ENCODE measurements at regions not wholly inside any gene's neighbourhood (a gene's known extent, or its start where the extent isn't known, plus 50 kb on each side); places are given as distances from the start of the nearest gene placed in this dataset.
"Not testable (repeated sequence)": the region's sequence is repeated elsewhere in the genome, so short reads cannot be mapped to it uniquely, and the experiment has no call there.

DNA sequence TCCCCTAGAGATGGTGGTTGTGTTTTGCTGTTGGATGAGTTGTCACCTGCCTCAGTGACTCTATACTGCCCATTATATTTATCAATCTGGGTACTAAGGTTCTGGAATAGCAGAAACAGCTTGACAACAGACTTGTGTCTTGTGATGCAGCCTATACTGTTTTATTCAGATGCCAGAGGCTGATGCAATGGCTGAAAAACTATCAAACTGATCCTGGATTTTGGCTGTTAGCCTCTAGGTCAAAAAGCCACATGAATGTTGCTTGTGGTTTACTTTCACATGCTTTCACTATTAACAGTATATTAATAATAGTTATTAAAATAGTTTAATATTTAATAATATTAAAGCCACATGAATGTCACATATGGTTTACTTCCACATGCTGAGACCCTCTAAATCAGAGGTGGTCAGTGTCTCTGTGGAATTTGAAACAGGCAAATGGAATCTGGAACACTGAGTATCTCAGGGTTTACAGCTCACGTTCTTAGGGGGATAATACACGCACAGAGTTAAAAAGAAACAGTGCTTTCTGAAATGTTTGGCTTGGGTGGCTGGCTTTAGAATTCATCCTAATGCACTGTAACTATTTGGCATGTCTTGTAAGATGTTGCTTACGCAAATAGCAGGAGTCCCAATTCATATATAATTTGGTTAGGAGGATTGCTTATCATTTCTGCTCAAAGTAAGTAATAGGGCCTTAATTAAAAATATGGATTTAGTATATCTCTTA lies 82.5 kb upstream of the LCORL start:
- TF ChIP-seq ZFP3 (CRISPR knock-in tag; IDR thresholded peaks at IDR 0.05) (no peak), TCF4 (CRISPR knock-in tag; IDR thresholded peaks at IDR 0.05; ENCODE audit: borderline replicate concordance) (no peak), ZFP30 (CRISPR knock-in tag; IDR thresholded peaks at IDR 0.05) (no peak), ARNTL (CRISPR knock-in tag; IDR thresholded peaks at IDR 0.05; ENCODE audit: borderline replicate concordance, low read depth) (no peak)
- ATAC-seq, result no peak

DNA sequence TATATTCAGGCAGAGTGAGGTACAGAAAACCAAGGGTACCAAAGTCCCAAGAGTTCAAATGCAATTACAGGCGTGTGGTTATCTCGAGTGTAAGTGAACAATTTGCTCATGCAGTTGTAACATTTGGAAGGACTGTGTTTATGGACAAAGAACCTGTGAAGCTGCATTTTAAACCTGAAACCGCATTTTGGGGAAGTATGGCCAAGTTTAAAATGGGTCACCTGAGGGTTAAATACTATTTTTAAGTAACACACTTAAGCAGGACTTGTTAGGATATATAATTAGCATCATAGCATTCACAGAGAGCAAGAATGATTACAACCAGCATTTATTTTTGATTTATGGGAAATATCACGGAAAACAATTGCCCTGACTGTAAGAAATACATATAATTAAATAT lies 79.1 kb upstream of the LCORL start:
- no peak for TF ChIP-seq PPARA (CRISPR knock-in tag; IDR thresholded peaks at IDR 0.05; ENCODE audit: borderline replicate concordance)
- TF ChIP-seq ZFP3 (CRISPR knock-in tag; IDR thresholded peaks at IDR 0.05), result no peak
- TF ChIP-seq, protein P1, sequence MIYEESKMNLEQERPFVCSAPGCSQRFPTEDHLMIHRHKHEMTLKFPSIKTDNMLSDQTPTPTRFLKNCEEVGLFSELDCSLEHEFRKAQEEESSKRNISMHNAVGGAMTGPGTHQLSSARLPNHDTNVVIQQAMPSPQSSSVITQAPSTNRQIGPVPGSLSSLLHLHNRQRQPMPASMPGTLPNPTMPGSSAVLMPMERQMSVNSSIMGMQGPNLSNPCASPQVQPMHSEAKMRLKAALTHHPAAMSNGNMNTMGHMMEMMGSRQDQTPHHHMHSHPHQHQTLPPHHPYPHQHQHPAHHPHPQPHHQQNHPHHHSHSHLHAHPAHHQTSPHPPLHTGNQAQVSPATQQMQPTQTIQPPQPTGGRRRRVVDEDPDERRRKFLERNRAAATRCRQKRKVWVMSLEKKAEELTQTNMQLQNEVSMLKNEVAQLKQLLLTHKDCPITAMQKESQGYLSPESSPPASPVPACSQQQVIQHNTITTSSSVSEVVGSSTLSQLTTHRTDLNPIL (CRISPR knock-in tag; IDR thresholded peaks at IDR 0.05; ENCODE audit: low read depth), result no peak
- TF ChIP-seq ZNF8 (CRISPR knock-in tag; IDR thresholded peaks at IDR 0.05), result no peak
- TF ChIP-seq ZFP30 (CRISPR knock-in tag; IDR thresholded peaks at IDR 0.05), result no peak
- TF ChIP-seq, protein P2, sequence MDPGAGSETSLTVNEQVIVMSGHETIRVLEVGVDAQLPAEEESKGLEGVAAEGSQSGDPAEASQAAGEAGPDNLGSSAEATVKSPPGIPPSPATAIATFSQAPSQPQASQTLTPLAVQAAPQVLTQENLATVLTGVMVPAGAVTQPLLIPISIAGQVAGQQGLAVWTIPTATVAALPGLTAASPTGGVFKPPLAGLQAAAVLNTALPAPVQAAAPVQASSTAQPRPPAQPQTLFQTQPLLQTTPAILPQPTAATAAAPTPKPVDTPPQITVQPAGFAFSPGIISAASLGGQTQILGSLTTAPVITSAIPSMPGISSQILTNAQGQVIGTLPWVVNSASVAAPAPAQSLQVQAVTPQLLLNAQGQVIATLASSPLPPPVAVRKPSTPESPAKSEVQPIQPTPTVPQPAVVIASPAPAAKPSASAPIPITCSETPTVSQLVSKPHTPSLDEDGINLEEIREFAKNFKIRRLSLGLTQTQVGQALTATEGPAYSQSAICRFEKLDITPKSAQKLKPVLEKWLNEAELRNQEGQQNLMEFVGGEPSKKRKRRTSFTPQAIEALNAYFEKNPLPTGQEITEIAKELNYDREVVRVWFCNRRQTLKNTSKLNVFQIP (CRISPR knock-in tag; IDR thresholded peaks at IDR 0.05; ENCODE audit: borderline replicate concordance, low read depth), result no peak
- no peak for TF ChIP-seq ZC3H10 (CRISPR knock-in tag; IDR thresholded peaks at IDR 0.05)
- no peak for TF ChIP-seq ESRRG (CRISPR knock-in tag; IDR thresholded peaks at IDR 0.05)
- no peak for TF ChIP-seq ARNTL (CRISPR knock-in tag; IDR thresholded peaks at IDR 0.05; ENCODE audit: borderline replicate concordance, low read depth)
- TF ChIP-seq ZNF70 (CRISPR knock-in tag; IDR thresholded peaks at IDR 0.05), result no peak
- ATAC-seq, result no peak

DNA sequence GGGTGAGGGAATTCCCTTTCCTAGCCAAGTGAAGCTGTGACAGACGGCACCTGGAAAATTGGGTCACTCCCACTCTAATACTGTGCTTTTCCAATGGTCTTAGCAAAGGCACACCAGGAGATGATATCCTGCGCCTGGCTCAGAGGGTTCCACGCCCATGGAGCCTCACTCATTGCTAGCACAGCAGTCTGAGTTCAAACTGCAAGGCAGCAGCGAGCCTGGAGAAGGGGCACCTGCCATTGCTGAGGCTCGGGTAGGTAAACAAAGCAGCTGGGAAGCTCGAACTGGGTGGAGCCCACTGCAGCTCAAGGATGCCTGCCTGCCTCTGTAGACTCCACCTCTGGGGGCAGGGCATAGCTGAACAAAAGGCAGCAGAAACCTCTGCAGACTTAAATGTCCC lies 68.9 kb upstream of the LCORL start:
- not testable (repeated sequence) for ATAC-seq

DNA sequence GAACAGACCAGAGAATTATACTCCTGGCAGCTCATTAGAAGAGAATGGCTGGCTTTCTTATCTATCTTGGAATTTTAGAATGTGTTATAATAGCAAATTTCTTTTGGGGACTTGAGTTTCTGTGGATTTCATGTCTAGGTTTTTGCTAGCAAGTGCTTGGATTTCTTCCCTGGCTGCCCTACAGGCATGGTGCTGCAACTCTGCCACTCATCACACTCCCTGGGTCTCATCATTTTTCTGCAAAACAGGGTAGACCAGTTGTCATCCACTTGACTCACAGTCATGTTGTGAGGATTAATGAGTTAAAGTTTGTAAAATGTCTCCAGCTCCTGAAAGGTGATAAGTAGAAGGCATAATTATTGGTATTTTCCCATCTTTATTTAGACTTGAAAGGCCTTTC lies 60.7 kb upstream of the LCORL start:
- TF ChIP-seq ZNF8 (CRISPR knock-in tag; IDR thresholded peaks at IDR 0.05), result no peak
- no peak for TF ChIP-seq SNAI2 (CRISPR knock-in tag; IDR thresholded peaks at IDR 0.05)
- no peak for ATAC-seq

DNA sequence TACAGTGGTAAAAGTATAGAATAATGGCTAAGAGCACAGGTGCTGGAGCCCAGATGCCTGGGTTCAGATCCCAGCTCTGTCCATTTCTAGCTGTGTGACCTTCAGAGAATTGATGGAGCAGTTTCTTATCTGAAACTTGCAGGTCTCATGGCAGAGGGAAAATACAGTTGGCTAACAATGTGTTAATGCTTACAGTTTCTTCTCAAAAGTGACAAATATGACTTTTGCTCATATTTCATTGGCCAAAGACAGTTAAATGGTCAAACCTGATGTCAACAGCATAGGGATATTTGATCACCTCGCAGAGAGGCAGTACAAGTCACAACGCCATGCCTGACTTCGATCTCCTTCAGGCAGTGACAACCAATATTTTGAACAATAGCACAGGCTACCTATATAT lies 60.2 kb upstream of the LCORL start:
- ATAC-seq, result no peak
- TF ChIP-seq ZNF565 (CRISPR knock-in tag; conservative IDR thresholded peaks at IDR 0.05; ENCODE audit: low read depth) (no peak), ISL1 (CRISPR knock-in tag; IDR thresholded peaks at IDR 0.05) (no peak), ZFP3 (CRISPR knock-in tag; IDR thresholded peaks at IDR 0.05) (no peak), RARB (CRISPR knock-in tag; IDR thresholded peaks at IDR 0.05) (no peak), TCF4 (CRISPR knock-in tag; IDR thresholded peaks at IDR 0.05; ENCODE audit: borderline replicate concordance) (no peak), ZC3H10 (CRISPR knock-in tag; IDR thresholded peaks at IDR 0.05) (no peak), PPARA (CRISPR knock-in tag; IDR thresholded peaks at IDR 0.05; ENCODE audit: borderline replicate concordance) (no peak), BACH2 (CRISPR knock-in tag; IDR thresholded peaks at IDR 0.05; ENCODE audit: borderline replicate concordance) (no peak)
- TF ChIP-seq, protein P3, sequence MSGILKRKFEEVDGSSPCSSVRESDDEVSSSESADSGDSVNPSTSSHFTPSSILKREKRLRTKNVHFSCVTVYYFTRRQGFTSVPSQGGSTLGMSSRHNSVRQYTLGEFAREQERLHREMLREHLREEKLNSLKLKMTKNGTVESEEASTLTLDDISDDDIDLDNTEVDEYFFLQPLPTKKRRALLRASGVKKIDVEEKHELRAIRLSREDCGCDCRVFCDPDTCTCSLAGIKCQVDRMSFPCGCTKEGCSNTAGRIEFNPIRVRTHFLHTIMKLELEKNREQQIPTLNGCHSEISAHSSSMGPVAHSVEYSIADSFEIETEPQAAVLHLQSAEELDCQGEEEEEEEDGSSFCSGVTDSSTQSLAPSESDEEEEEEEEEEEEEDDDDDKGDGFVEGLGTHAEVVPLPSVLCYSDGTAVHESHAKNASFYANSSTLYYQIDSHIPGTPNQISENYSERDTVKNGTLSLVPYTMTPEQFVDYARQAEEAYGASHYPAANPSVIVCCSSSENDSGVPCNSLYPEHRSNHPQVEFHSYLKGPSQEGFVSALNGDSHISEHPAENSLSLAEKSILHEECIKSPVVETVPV (CRISPR knock-in tag; IDR thresholded peaks at IDR 0.05), result no peak
- TF ChIP-seq, protein P2 (CRISPR knock-in tag; IDR thresholded peaks at IDR 0.05; ENCODE audit: borderline replicate concordance, low read depth), result no peak

DNA sequence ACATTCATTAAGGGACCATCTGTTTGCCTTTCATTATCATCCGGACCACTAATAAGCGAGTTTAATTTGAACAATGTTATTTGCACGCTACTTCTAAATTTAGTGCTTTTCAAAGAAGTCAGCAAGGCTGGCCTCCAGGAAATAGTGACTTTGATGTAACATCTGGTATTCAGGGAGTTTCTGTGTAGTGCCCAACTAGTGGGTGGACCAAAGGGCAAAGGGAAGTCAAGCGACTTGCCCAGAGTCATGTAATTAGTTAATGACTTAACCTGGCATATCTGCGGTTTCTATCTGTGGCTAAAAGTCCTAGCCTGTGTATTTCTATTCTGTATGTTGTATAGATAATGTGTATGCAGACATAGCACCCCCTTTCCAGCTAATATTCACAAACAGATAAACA lies 56.3 kb upstream of the LCORL start:
- ATAC-seq, result no peak
- TF ChIP-seq, protein P1 (CRISPR knock-in tag; IDR thresholded peaks at IDR 0.05; ENCODE audit: low read depth), result no peak
- TF ChIP-seq ZNF565 (CRISPR knock-in tag; conservative IDR thresholded peaks at IDR 0.05; ENCODE audit: low read depth), result no peak
- TF ChIP-seq, protein P4, sequence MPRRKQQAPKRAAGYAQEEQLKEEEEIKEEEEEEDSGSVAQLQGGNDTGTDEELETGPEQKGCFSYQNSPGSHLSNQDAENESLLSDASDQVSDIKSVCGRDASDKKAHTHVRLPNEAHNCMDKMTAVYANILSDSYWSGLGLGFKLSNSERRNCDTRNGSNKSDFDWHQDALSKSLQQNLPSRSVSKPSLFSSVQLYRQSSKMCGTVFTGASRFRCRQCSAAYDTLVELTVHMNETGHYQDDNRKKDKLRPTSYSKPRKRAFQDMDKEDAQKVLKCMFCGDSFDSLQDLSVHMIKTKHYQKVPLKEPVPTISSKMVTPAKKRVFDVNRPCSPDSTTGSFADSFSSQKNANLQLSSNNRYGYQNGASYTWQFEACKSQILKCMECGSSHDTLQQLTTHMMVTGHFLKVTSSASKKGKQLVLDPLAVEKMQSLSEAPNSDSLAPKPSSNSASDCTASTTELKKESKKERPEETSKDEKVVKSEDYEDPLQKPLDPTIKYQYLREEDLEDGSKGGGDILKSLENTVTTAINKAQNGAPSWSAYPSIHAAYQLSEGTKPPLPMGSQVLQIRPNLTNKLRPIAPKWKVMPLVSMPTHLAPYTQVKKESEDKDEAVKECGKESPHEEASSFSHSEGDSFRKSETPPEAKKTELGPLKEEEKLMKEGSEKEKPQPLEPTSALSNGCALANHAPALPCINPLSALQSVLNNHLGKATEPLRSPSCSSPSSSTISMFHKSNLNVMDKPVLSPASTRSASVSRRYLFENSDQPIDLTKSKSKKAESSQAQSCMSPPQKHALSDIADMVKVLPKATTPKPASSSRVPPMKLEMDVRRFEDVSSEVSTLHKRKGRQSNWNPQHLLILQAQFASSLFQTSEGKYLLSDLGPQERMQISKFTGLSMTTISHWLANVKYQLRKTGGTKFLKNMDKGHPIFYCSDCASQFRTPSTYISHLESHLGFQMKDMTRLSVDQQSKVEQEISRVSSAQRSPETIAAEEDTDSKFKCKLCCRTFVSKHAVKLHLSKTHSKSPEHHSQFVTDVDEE (CRISPR knock-in tag; IDR thresholded peaks at IDR 0.05), result no peak
- no peak for TF ChIP-seq SNAI2 (CRISPR knock-in tag; IDR thresholded peaks at IDR 0.05)
- TF ChIP-seq, protein P5, sequence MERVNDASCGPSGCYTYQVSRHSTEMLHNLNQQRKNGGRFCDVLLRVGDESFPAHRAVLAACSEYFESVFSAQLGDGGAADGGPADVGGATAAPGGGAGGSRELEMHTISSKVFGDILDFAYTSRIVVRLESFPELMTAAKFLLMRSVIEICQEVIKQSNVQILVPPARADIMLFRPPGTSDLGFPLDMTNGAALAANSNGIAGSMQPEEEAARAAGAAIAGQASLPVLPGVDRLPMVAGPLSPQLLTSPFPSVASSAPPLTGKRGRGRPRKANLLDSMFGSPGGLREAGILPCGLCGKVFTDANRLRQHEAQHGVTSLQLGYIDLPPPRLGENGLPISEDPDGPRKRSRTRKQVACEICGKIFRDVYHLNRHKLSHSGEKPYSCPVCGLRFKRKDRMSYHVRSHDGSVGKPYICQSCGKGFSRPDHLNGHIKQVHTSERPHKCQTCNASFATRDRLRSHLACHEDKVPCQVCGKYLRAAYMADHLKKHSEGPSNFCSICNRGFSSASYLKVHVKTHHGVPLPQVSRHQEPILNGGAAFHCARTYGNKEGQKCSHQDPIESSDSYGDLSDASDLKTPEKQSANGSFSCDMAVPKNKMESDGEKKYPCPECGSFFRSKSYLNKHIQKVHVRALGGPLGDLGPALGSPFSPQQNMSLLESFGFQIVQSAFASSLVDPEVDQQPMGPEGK (CRISPR knock-in tag; IDR thresholded peaks at IDR 0.05; ENCODE audit: borderline replicate concordance), result no peak
- no peak for TF ChIP-seq RARB (CRISPR knock-in tag; IDR thresholded peaks at IDR 0.05)
- TF ChIP-seq PPARA (CRISPR knock-in tag; IDR thresholded peaks at IDR 0.05; ENCODE audit: borderline replicate concordance), result no peak

All from SK-N-SH treated with all-trans-retinoic acid at 6 μM for 48 hours (cell line).